GM21528 (cell line): ENCODE measurements at regions not wholly inside any gene's neighbourhood (a gene's known extent, or its start where the extent isn't known, plus 50 kb on each side); places are given as distances from the start of the nearest gene placed in this dataset.
"Not testable (repeated sequence)": the region's sequence is repeated elsewhere in the genome, so short reads cannot be mapped to it uniquely, and the experiment has no call there.

Source experiments
- ATAC-seq: cut with Tn5 transposase; IDR thresholded peaks from one replicate; pipeline ENCODE4 v1.9.1; 2021; ENCODE audit warnings: mild to moderate bottlenecking, moderate library complexity; ENCODE audit not compliant: unreplicated experiment, low FRiP score

GRCh38 chr9:33623658-33624586 lies 99.9 kb downstream of the ANKRD18B start:
- ATAC-seq: peak; percentile 80

- not testable (repeated sequence) for ATAC-seq
Measured at GRCh38 chr9:33628318-33628717, 104.3 kb downstream of the ANKRD18B start.

DNA sequence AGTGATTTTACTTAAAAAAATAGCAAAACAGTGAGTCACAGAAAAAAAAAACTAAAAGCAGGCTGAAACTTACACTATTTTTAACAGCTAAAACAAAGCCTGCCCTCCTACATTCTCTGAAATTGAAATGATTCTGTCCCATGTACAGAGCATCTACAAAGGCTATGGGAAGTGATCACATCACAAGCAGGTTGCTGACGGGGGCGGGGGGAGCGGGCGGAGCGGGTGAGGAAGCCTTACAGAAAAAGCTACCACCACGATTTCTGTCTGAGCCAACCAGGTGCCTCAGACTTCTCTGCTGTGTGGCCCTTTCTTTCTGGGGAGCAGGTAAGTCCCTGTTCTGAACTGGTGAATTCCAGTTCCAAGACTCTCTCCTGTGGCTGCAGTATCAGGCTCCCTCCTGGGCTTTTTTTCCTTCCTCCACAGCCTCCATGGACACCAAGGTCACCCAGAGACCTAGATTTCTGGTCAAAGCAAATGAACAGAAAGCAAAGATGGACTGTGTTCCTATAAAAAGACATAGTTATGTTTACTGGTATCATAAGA lies 104.9 kb downstream of the ANKRD18B start:
- ATAC-seq: no peak

- ATAC-seq: no peak
Measured at GRCh38 chr9:33633636-33634035, 109.6 kb downstream of the ANKRD18B start.

DNA sequence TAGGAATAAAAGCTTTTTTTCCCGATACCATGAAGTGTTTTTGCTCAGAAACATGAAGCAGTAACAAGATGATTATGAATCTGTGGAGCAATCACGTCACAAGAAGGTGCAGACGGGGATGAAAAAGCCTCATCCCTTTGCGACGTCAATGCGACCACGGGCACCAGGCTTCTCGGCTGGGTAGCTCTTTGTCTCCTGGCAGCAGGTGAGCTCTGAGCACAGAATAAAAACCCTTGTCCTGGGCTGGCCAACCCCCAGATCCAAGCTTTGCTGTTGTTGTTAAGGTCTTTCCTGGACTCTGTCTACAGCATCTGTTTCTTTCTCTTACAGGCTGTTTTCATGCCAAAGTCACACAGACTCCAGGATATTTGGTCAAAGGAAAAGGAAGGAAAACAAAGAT lies 113.8 kb downstream of the ANKRD18B start:
- no peak for ATAC-seq

DNA sequence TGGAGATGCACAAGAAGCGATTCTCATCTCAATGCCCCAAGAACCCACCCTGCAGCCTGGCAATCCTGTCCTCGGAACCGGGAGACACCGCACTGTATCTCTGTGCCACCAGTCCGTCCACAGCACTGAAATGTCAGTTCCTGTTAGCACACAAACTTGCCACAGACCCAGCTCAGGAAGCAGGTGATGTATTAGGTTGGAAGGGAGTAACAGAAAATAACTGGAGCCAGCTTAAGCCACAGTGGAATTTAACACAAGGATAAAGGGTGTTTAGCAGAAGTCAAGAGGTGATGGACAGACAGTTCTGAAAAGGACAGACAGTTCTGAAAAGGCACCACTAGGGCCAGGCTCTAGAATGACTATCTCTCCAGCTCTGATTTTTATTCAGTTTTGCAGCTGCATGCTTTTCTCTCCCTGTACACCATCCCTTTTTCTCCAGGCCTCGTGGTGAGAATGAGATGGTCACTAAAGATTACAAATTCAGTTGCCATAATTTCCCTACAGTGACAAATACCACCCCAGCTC lies 114.4 kb downstream of the ANKRD18B start:
- ATAC-seq: no peak

DNA sequence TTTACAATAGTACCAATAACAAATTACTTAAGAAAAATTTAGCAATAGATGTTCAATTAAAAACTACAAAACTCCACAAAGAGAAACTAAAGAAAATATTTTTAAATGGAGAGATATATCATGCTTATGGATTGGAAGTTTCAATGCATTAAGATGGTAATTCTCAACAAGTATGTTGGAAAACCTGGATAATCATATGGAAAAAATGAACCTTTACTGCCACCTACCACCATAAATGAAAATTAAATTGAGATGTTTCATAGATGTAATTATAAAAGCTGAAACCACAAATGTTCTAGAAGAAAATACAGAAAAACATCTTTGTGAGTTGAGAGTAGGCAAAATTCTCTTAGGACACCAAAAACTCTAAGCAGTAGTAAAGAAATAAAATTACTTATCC lies 121.7 kb downstream of the ANKRD18B start:
- ATAC-seq: no peak

DNA sequence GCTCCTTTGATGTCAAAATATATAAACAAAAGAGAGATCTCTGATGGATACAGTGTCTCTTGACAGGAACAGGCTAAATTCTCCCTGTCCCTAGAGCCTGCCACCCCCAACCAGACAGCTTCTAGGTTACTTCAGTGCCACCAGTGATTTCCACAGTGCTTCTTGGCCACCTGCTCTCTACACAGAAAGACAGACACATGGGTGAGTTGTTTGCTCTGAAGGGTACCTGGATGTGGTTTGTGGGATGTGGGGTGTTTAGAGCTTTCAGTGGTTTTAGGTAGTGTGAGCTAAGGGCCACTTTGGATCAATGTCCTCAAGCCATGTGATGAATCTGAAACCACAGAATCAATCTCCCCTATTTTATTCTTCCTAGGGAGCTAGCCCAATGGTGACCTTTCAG lies 125.4 kb downstream of the ANKRD18B start:
- no peak for ATAC-seq

DNA sequence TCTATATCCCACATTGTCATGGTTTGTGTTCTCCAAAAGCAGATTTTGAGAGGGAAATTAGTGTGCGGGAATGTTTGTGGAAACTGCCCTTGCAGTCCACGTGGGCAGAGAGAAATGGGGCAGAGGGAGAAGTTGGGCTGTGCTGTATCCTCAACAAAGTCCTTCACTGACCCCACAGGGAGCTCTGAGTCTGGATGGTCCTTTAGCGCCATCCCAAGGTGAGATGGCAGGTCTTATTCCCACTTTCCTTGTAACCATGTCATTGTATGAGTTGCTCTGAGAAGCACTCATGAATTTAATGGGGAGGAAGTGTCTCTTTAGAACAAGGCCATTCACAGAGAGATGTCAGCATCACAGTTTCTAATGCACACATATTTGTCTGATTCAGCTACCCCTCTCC lies 127.1 kb downstream of the ANKRD18B start:
- ATAC-seq: no peak

GRCh38 chr9:33659921-33660320 lies 135.4 kb upstream of the PRSS3 start:
- ATAC-seq: no peak

- no peak for ATAC-seq
Measured at GRCh38 chr9:33660772-33661171, 134.6 kb upstream of the PRSS3 start.

GRCh38 chr9:33661176-33661575 lies 134.2 kb upstream of the PRSS3 start:
- no peak for ATAC-seq

DNA sequence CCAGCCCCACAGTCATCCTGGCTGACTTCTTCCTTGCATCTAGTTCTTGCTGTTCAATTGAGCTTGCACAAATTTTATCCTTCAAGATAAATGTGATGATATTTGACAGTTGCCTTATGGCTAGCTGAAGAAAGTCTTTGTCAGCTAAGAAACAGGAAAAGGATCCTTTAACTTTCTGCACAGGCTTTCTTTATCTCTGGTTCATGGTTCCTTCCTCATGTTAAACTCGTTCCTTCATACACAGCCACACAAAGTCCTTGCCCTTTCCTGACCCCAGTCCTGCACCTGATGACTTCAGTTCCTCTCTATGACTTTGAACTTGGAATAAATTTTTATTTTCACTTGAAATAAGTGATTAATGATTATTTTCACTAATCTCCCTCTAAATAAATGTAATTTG lies 132.5 kb upstream of the PRSS3 start:
- no peak for ATAC-seq

DNA sequence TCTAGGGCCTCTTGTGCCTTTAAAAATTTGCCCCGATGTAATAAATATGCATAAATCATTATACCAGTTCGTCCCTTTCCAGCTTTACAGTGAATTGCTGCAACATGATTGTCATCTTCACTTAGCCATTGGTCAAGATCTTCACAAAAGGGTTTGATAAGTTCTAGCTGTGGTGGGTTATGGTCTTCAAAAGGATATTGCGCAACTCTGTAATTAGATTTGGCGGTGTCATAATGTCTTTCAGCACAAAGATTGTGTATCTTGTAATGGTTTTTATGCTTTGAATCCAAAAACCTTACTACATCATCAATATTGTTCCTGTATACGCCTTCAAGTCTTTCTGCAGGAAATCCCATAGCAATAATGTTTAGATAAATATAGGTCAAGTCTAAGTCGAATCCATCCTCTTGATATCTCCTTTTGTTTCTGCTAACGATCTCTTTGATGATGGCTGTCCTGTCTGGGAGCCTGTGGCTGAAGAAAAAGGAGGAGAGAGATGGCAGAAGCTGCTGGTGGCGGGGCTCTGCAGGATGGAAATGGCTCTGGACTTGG lies 119.1 kb upstream of the PRSS3 start:
- not testable (repeated sequence) for ATAC-seq

GRCh38 chr9:33676746-33677505 lies 118.4 kb upstream of the PRSS3 start:
- no peak for ATAC-seq

- no peak for ATAC-seq
Measured at GRCh38 chr9:33677506-33677809, 117.9 kb upstream of the PRSS3 start.

DNA sequence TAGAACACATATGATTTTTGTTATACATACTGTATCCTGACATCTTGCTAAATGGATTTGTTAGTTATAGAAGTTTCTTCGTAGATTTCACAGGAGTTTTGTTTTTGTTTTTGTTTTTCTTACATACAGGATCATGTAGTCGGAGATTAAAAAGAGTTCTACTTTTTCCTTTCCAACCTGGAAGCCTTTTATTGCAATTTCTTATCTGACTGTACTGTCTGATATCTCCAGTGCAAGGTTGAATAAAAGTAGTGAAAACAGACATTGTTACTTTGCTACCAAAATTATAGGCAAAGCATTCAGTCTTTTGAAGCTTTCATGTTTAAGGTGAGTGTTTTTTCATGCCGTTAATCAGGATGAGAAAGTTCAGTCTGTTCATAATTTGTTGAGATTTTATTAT lies 117.4 kb upstream of the PRSS3 start:
- no peak for ATAC-seq

DNA sequence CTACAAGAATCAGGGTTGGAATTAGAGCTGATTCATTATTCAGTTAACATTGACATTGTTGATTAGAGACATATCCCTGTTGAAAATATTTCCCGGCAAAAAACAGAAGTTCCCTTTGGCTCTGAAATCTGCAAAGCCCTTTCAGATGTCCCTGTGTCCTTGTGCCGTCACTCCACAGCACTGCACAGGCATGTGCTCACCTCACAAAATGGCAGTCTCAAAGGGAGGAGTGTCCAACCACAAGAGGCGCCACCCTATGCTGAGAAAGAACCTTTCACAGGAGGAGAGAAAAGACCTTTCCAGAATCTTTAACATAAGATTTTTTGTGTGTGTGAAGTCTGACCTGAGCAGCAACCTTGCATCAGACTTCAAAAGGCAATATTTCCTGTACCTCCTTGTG lies 112.8 kb upstream of the PRSS3 start:
- no peak for ATAC-seq

GRCh38 chr9:33684831-33685230 lies 110.5 kb upstream of the PRSS3 start:
- no peak for ATAC-seq

- ATAC-seq: no peak
Measured at GRCh38 chr9:33686942-33687341, 108.4 kb upstream of the PRSS3 start.

DNA sequence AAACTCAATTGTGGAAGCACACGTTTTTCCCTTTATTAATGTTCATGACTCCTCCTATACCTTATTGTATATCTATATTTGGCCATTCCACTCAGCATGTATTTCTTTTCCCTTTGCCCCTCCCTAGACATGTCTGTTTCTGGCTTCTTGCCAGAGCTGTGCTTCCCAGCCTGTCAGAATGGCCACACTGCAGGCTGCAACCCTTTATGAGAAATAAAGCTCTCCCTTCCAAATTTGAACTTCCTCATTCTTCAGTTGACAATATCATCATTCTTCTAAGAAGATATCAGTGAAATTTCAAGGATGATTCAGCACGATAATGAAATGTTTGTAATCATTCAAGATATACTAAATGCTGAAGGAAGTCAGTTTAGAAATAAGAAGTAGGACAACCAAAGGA lies 107.6 kb upstream of the PRSS3 start:
- no peak for ATAC-seq
